ENCODE measurements at regions not wholly inside any gene's neighbourhood (a gene's known extent, or its start where the extent isn't known, plus 50 kb on each side); places are given as distances from the start of the nearest gene placed in this dataset.
A peak's percentile ranks its signal among the peaks of the same experiment; 100 is the strongest.

DNA sequence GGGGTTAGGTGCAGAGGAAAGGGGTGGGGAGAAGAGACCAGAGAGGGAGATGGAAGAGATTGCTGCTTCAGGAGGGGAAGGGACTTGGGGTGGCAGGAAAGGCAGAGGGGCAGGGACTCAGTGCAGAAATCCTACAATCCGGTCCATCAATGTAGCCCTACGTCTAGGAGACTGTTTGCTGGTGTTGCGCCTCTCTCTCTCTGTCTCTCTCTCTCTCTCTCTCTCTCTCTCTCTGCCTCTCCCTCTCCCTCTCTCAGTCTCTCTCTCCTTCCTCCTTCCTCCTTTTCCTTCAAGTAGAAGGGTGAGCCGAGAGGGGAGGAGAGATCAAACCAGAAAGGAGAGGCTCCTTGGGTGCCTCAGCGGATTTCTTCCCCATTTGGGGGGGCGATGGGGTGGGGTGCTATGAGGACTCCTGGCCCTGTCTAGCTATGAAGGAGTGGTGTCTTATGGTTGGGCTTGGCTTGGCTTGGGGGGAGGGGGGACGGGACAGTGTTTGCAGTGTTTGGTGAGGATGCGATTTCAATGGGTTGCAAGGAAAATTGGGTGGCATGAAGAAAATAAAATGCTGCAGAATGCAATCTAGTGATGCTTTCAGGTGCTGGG is 181.2 kb downstream of the TBXT start:
- H3K36me3 ChIP-seq (ENCODE audit: control insufficient read depth, insufficient read depth, low read length), result no peaks in the 10 kb centered on the region
- no peaks in the 10 kb centered on the region for H3K9me3 ChIP-seq (ENCODE audit: control insufficient read depth, insufficient read depth, low read depth, low read length)
- peaks cover 95% of the 10 kb centered on the region for H3K27me3 ChIP-seq (ENCODE audit: control insufficient read depth, insufficient read depth, low read length)
- peak overlapping the region; percentile 56 for H3K4me3 ChIP-seq (ENCODE audit: low read depth, low read length)
- H3K4me1 ChIP-seq (ENCODE audit: control insufficient read depth, insufficient read depth, low read length), result peaks cover 14% of the 10 kb centered on the region
- no peak overlapping the region for H3K9ac ChIP-seq (ENCODE audit: low read length)
- no peak overlapping the region for H3K27ac ChIP-seq (ENCODE audit: low read depth, low read length)

DNA sequence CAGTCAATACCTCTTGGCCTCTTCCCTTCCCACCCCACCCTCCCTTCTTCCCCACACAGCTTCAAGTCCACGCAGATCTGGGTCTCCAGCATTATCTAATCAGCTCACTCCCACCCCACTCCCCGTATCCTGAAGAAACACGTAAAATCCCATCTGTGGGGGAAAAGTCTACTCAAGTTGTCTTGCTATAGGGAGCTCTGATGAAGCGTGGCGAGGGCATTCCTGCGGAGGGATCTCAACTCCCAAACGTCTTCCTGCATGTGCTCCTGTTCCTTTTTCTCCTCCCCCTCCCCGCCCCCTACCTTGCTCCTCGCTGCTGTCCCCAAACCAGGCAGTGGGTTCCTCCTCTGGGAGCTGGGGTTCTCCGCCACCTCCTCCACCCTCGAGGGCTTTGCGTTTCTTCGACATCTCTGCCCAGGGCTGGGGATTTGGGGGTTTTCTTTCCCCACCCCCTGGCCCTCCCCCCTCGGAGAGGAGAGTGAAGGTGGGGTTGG is 181.8 kb downstream of the TBXT start:
- H3K9me3 ChIP-seq (ENCODE audit: control insufficient read depth, insufficient read depth, low read depth, low read length), result no peaks in the 10 kb centered on the region
- peak overlapping the region; percentile 56 for H3K4me3 ChIP-seq (ENCODE audit: low read depth, low read length)
- H3K36me3 ChIP-seq (ENCODE audit: control insufficient read depth, insufficient read depth, low read length), result no peaks in the 10 kb centered on the region
- no peak overlapping the region for H3K9ac ChIP-seq (ENCODE audit: low read length)
- H3K4me1 ChIP-seq (ENCODE audit: control insufficient read depth, insufficient read depth, low read length), result peaks cover 14% of the 10 kb centered on the region
- no peak overlapping the region for H3K27ac ChIP-seq (ENCODE audit: low read depth, low read length)
- peaks cover 92% of the 10 kb centered on the region for H3K27me3 ChIP-seq (ENCODE audit: control insufficient read depth, insufficient read depth, low read length)

DNA sequence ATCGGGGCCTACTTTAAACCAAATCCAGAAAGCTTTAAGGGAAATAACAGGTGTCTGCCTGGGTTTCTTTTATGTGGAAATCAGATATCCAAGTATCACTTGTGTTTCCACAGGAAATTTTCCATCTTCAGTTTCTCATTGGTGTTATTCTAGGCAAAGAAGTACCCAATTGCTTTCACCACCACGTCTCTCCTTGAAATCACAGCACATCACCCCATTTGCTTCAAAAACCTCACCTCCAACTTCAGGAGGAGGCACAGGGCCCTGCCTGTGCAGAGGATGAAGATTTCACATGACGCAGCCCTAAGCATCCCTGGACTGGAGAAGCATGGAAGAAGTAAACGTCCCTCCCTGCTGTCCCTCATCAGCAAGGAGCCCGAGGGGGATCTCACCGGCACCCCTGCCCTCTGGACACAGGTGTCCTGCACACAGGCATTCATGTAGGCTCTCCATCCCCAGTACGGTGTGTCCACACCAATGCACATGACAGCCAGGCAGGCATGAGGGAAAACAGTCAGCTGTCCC is 182.3 kb downstream of the TBXT start:
- H3K27ac ChIP-seq (ENCODE audit: low read depth, low read length), result no peak overlapping the region
- peaks cover 14% of the 10 kb centered on the region for H3K4me1 ChIP-seq (ENCODE audit: control insufficient read depth, insufficient read depth, low read length)
- H3K27me3 ChIP-seq (ENCODE audit: control insufficient read depth, insufficient read depth, low read length), result peaks cover 90% of the 10 kb centered on the region
- H3K36me3 ChIP-seq (ENCODE audit: control insufficient read depth, insufficient read depth, low read length), result no peaks in the 10 kb centered on the region
- H3K9me3 ChIP-seq (ENCODE audit: control insufficient read depth, insufficient read depth, low read depth, low read length), result no peaks in the 10 kb centered on the region
- no peak overlapping the region for H3K9ac ChIP-seq (ENCODE audit: low read length)
- peak overlapping the region; percentile 56; the same call in 1 of the 2 replicates for H3K4me3 ChIP-seq (ENCODE audit: low read depth, low read length)

- H3K4me1 ChIP-seq (ENCODE audit: control insufficient read depth, insufficient read depth, low read length), result peaks cover 14% of the 10 kb centered on the region
- peaks cover 85% of the 10 kb centered on the region for H3K27me3 ChIP-seq (ENCODE audit: control insufficient read depth, insufficient read depth, low read length)
- no peak overlapping the region for H3K27ac ChIP-seq (ENCODE audit: low read depth, low read length)
- H3K9me3 ChIP-seq (ENCODE audit: control insufficient read depth, insufficient read depth, low read depth, low read length), result no peaks in the 10 kb centered on the region
- H3K36me3 ChIP-seq (ENCODE audit: control insufficient read depth, insufficient read depth, low read length), result no peaks in the 10 kb centered on the region
- H3K4me3 ChIP-seq (ENCODE audit: low read depth, low read length), result no peak overlapping the region
- H3K9ac ChIP-seq (ENCODE audit: low read length), result no peak overlapping the region
Measured at GRCh38 chr6:165984729-165985275, 182.8 kb downstream of the TBXT start.

GRCh38 chr6:165983112-165984072 is 184.3 kb downstream of the TBXT start:
- no peak overlapping the region for H3K27ac ChIP-seq (ENCODE audit: low read depth, low read length)
- peaks cover 6% of the 10 kb centered on the region for H3K4me1 ChIP-seq (ENCODE audit: control insufficient read depth, insufficient read depth, low read length)
- H3K9ac ChIP-seq (ENCODE audit: low read length), result no peak overlapping the region
- peaks cover 71% of the 10 kb centered on the region for H3K27me3 ChIP-seq (ENCODE audit: control insufficient read depth, insufficient read depth, low read length)
- no peaks in the 10 kb centered on the region for H3K36me3 ChIP-seq (ENCODE audit: control insufficient read depth, insufficient read depth, low read length)
- no peak overlapping the region for H3K4me3 ChIP-seq (ENCODE audit: low read depth, low read length)
- H3K9me3 ChIP-seq (ENCODE audit: control insufficient read depth, insufficient read depth, low read depth, low read length), result no peaks in the 10 kb centered on the region

GRCh38 chr6:165978476-165978875 is 189.2 kb downstream of the TBXT start:
- Histone ChIP-seq H3K4me3 (ENCODE audit: low read depth, low read length) (no peak overlapping the region), H3K9me3 (ENCODE audit: control insufficient read depth, insufficient read depth, low read depth, low read length) (no peaks in the 10 kb centered on the region), H3K27me3 (ENCODE audit: control insufficient read depth, insufficient read depth, low read length) (peaks cover 25% of the 10 kb centered on the region), H3K36me3 (ENCODE audit: control insufficient read depth, insufficient read depth, low read length) (no peaks in the 10 kb centered on the region), H3K9ac (ENCODE audit: low read length) (no peak overlapping the region), H3K27ac (ENCODE audit: low read depth, low read length) (no peak overlapping the region), H3K4me1 (ENCODE audit: control insufficient read depth, insufficient read depth, low read length) (no peaks in the 10 kb centered on the region)

DNA sequence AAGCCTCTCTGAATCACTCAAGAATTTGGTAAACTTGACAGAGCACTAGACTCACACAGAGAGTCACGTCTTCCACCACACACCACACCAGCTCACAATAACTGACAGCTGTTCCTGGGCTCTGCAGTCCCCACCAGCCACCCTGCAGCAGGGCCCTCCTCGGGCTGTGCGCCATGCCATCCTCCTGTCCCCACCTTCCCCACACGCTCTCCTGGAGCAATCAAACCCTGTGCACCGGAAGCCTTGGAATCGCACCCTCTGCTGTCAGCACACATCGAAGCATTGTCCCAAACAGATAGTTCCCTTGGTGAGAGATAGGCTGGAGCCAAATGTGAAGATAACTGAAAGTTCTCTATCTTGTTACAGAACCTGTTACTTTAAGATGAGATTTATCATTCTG is 191.0 kb downstream of the TBXT start:
- Histone ChIP-seq H3K27me3 (ENCODE audit: control insufficient read depth, insufficient read depth, low read length) (peaks cover 12% of the 10 kb centered on the region), H3K27ac (ENCODE audit: low read depth, low read length) (no peak overlapping the region), H3K4me3 (ENCODE audit: low read depth, low read length) (no peak overlapping the region), H3K9ac (ENCODE audit: low read length) (no peak overlapping the region), H3K4me1 (ENCODE audit: control insufficient read depth, insufficient read depth, low read length) (no peaks in the 10 kb centered on the region), H3K9me3 (ENCODE audit: control insufficient read depth, insufficient read depth, low read depth, low read length) (no peaks in the 10 kb centered on the region), H3K36me3 (ENCODE audit: control insufficient read depth, insufficient read depth, low read length) (no peaks in the 10 kb centered on the region)

DNA sequence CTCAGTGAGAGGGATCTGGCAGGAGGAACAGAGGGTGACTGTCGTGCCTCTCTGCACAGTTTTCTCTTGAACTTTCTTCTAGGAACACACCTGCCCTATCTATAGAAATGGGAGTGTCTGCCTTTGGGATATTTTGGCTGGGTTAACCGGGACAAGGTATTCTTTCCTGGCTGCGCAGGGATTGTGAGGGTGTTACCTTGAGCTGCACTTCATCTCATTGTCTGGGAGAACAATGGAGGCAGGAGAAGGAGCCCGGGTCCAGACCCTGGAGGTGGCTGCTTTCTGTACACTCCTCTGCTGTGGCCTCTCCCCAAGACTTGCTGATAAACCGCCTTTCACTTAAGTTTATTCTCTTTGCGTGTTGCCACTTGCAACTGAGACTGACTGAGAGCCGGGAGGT is 192.8 kb downstream of the TBXT start:
- H3K9me3 ChIP-seq (ENCODE audit: control insufficient read depth, insufficient read depth, low read depth, low read length), result no peaks in the 10 kb centered on the region
- H3K36me3 ChIP-seq (ENCODE audit: control insufficient read depth, insufficient read depth, low read length), result no peaks in the 10 kb centered on the region
- H3K4me3 ChIP-seq (ENCODE audit: low read depth, low read length), result no peak overlapping the region
- no peak overlapping the region for H3K9ac ChIP-seq (ENCODE audit: low read length)
- H3K27me3 ChIP-seq (ENCODE audit: control insufficient read depth, insufficient read depth, low read length), result peaks cover 6% of the 10 kb centered on the region
- no peak overlapping the region for H3K27ac ChIP-seq (ENCODE audit: low read depth, low read length)
- no peaks in the 10 kb centered on the region for H3K4me1 ChIP-seq (ENCODE audit: control insufficient read depth, insufficient read depth, low read length)

DNA sequence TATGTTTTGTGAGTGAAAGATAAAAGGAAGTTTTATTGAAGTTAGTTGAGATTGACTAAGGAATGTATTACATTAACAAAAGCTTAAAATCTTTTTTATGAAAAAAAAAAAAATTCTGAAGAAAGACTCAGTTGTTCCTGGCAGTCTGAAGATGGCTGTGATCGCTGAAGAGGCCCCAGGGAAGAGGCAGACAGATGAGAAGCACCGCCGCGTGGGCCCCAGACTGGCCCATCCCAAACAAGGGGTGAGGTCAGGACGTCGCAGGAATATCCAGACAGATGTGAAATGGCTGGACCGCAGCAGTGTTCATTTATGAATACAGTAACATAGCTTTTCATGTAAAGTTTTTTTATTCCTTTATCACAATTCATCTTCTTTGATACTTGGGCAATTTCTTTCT is 194.2 kb downstream of the TBXT start:
- no peaks in the 10 kb centered on the region for H3K36me3 ChIP-seq (ENCODE audit: control insufficient read depth, insufficient read depth, low read length)
- no peak overlapping the region for H3K4me3 ChIP-seq (ENCODE audit: low read depth, low read length)
- H3K27me3 ChIP-seq (ENCODE audit: control insufficient read depth, insufficient read depth, low read length), result peaks cover 8% of the 10 kb centered on the region
- no peaks in the 10 kb centered on the region for H3K4me1 ChIP-seq (ENCODE audit: control insufficient read depth, insufficient read depth, low read length)
- no peak overlapping the region for H3K9ac ChIP-seq (ENCODE audit: low read length)
- no peak overlapping the region for H3K27ac ChIP-seq (ENCODE audit: low read depth, low read length)
- no peaks in the 10 kb centered on the region for H3K9me3 ChIP-seq (ENCODE audit: control insufficient read depth, insufficient read depth, low read depth, low read length)

- Histone ChIP-seq H3K4me1 (ENCODE audit: control insufficient read depth, insufficient read depth, low read length) (no peaks in the 10 kb centered on the region), H3K4me3 (ENCODE audit: low read depth, low read length) (no peak overlapping the region), H3K27ac (ENCODE audit: low read depth, low read length) (no peak overlapping the region), H3K27me3 (ENCODE audit: control insufficient read depth, insufficient read depth, low read length) (peaks cover 8% of the 10 kb centered on the region), H3K36me3 (ENCODE audit: control insufficient read depth, insufficient read depth, low read length) (no peaks in the 10 kb centered on the region), H3K9ac (ENCODE audit: low read length) (no peak overlapping the region), H3K9me3 (ENCODE audit: control insufficient read depth, insufficient read depth, low read depth, low read length) (no peaks in the 10 kb centered on the region)
Measured at GRCh38 chr6:165972139-165972802, 195.4 kb downstream of the TBXT start.

Data from HUES6 (cell line).